DND-41 (cell line): ENCODE measurements at regions not wholly inside any gene's neighbourhood (a gene's known extent, or its start where the extent isn't known, plus 50 kb on each side); places are given as distances from the start of the nearest gene placed in this dataset.

ENCODE experiments used
- ATAC-seq: fragments of 200-7000 bp; cut with Tn5 transposase; 3 replicates; pipeline ENCODE4 v1.9.1; 2021; ENCODE audit warnings: low read depth; ENCODE audit not compliant: insufficient read depth
- DNase-seq: peaks from one replicate; pipeline ENCODE4 v3.0.0-alpha.2; 2020
- H2AFZ ChIP-seq: 2 replicates; pipeline ENCODE4 v1.6.0; 2012; ENCODE audit warnings: low read depth, low read length
- H3K27ac ChIP-seq: 2 replicates; pipeline ENCODE4 v1.5.1; 2012; ENCODE audit warnings: low read length, inconsistent platforms
- H3K27me3 ChIP-seq: fragments of 200-600 bp; sonication (generic); 2 replicates; pipeline ENCODE4 v1.6.0; 2012; ENCODE audit warnings: low read length, mild to moderate bottlenecking, inconsistent platforms; ENCODE audit not compliant: insufficient read depth, poor library complexity
- H3K36me3 ChIP-seq: 2 replicates; pipeline ENCODE4 v1.5.1; 2012; ENCODE audit warnings: low read length, inconsistent platforms; ENCODE audit not compliant: insufficient read depth
- H3K4me1 ChIP-seq: 2 replicates; pipeline ENCODE4 v1.5.1; 2012; ENCODE audit warnings: mild to moderate bottlenecking, low read length; ENCODE audit not compliant: insufficient read depth
- H3K4me2 ChIP-seq: 2 replicates; pipeline ENCODE4 v1.6.0; 2012; ENCODE audit warnings: mild to moderate bottlenecking, moderate library complexity, low read length, inconsistent platforms; ENCODE audit not compliant: insufficient read depth
- H3K4me3 ChIP-seq, 2 experiments: fragments of 200-600 bp in 1 of 2; shearing (Covaris generic) in 1 of 2; 2 replicates each; pipeline ENCODE4 v1.5.1; 2012 to 2016; ENCODE audit warnings: inconsistent platforms in 2 of 2, low read length in 2 of 2, mild to moderate bottlenecking in 2 of 2, low read depth in 1 of 2, moderate library complexity in 1 of 2
- H3K79me2 ChIP-seq: 2 replicates; pipeline ENCODE4 v1.6.0; 2012; ENCODE audit warnings: low read length, inconsistent platforms; ENCODE audit not compliant: insufficient read depth
- H3K9ac ChIP-seq: 2 replicates; pipeline ENCODE4 v1.6.0; 2012; ENCODE audit warnings: low read depth, mild to moderate bottlenecking, inconsistent platforms, low read length, moderate library complexity
- H3K9me3 ChIP-seq: 2 replicates; pipeline ENCODE4 v1.5.1; 2012; ENCODE audit warnings: low read length, moderate library complexity, mild to moderate bottlenecking, inconsistent platforms; ENCODE audit not compliant: insufficient read depth, severe bottlenecking
- H4K20me1 ChIP-seq: 2 replicates; pipeline ENCODE4 v1.6.0; 2012; ENCODE audit warnings: low read length; ENCODE audit not compliant: insufficient read depth
- EZH2 ChIP-seq: IDR thresholded peaks from 3 replicates; pipeline ENCODE4 v1.6.1; 2012; ENCODE audit warnings: borderline replicate concordance, low read depth, mild to moderate bottlenecking, moderate library complexity, low read length, inconsistent platforms; ENCODE audit not compliant: severe bottlenecking
- TF ChIP-seq, protein P1 (sequence below): IDR thresholded peaks from 2 replicates; pipeline ENCODE4 v1.5.1; 2012; ENCODE audit warnings: borderline replicate concordance, low read length, moderate library complexity, mild to moderate bottlenecking; ENCODE audit not compliant: poor library complexity, severe bottlenecking; ENCODE audit errors: extremely low read depth

DNA sequence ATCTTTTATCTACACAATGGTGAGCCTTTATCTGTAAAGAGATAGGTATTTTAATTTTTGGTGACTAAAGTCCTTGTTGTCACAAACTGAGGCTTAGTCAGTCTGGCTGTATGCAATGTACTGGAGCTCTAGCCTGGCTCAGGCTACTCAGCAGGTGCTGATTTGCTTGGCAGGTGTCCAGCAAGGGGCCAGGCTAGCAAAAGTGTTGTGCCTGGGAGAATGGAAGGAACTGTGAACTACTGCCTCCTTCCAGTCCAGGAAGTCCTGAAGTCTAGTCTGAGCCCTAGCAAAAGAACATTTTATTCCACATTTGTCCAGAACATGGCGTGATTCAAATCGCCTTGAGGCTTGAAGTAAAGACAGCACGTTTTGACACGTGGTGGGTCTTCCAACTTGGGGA, 260.5 kb downstream of the CCDC85A start:
- H3K79me2 ChIP-seq: no peaks in the 10 kb centered on the region
- ATAC-seq (no peak), DNase-seq (no peak)
- H3K9me3 ChIP-seq: no peaks in the 10 kb centered on the region
- no peak overlapping the region for H3K9ac ChIP-seq
- H3K27me3 ChIP-seq: no peaks in the 10 kb centered on the region
- no peaks in the 10 kb centered on the region for H4K20me1 ChIP-seq
- no peak overlapping the region for H3K4me3 ChIP-seq
- H2AFZ ChIP-seq: no peak overlapping the region
- H3K4me1 ChIP-seq: no peaks in the 10 kb centered on the region
- TF ChIP-seq, protein P1, sequence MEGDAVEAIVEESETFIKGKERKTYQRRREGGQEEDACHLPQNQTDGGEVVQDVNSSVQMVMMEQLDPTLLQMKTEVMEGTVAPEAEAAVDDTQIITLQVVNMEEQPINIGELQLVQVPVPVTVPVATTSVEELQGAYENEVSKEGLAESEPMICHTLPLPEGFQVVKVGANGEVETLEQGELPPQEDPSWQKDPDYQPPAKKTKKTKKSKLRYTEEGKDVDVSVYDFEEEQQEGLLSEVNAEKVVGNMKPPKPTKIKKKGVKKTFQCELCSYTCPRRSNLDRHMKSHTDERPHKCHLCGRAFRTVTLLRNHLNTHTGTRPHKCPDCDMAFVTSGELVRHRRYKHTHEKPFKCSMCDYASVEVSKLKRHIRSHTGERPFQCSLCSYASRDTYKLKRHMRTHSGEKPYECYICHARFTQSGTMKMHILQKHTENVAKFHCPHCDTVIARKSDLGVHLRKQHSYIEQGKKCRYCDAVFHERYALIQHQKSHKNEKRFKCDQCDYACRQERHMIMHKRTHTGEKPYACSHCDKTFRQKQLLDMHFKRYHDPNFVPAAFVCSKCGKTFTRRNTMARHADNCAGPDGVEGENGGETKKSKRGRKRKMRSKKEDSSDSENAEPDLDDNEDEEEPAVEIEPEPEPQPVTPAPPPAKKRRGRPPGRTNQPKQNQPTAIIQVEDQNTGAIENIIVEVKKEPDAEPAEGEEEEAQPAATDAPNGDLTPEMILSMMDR: no peak
- H3K36me3 ChIP-seq: no peaks in the 10 kb centered on the region
- H3K4me2 ChIP-seq: no peak overlapping the region
- H3K27ac ChIP-seq: no peak overlapping the region

DNA sequence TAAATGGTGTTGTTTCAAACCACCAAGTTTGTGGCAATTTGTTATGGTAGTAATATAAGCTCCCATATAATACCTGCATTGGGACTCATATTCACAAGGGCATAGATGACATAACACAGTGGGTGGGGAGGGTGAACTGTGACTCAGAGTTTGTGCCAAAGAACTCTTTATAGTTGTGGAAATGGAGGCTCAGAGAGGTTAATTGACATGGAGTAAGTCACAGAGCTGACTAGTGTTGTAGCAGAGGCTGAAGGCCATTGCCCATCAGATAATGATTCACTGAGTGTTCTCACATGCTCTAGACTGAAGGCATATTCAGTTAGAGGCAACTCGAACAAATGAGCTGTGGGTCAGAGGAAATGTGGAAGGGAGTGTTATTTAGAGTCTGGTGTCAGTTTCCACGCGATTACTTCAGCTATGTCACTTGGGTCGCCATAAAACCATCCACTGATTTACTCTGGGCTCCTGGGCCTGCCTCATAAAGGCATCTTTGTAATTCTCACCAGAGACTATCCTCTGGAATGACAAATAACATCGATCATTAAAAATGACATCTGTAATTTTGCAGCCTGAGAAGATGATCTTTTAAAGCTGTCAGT, 264.7 kb downstream of the CCDC85A start:
- Histone ChIP-seq H2AFZ (no peak overlapping the region), H3K4me3 (no peak overlapping the region), H3K27ac (no peak overlapping the region), H3K4me2 (no peak overlapping the region), H3K79me2 (no peaks in the 10 kb centered on the region), H3K4me1 (no peaks in the 10 kb centered on the region), H3K27me3 (no peaks in the 10 kb centered on the region), H3K36me3 (no peaks in the 10 kb centered on the region), H3K9ac (no peak overlapping the region), H3K9me3 (no peaks in the 10 kb centered on the region), H4K20me1 (no peaks in the 10 kb centered on the region)
- TF ChIP-seq, protein P1: no peak
- TF ChIP-seq EZH2: no peak
- ATAC-seq (no peak), DNase-seq (no peak)

DNA sequence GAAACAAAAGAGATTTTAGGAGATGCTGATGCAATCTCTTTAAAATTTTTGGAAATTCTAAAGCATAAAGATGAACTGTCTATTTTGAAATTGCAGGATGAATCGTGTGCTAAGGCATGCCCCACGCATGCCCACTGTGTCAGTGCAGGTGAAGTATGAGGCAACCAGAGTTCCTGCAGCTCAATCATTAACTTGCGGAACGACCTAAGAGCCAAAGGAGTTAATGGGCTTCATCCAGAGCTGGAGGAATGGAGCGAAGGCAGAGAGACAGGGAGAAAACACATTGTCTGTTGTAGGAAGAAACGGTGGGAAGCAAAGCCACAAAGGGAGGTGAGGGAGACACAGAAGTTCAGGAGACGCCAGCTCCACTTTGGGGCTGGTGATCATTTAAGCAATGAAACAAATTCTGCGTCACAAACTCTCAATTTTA, 265.2 kb downstream of the CCDC85A start:
- Histone ChIP-seq H3K4me2 (no peak overlapping the region), H2AFZ (no peak overlapping the region), H3K4me1 (no peaks in the 10 kb centered on the region), H3K9ac (no peak overlapping the region), H3K79me2 (no peaks in the 10 kb centered on the region), H3K4me3 (no peak overlapping the region), H3K27ac (no peak overlapping the region), H3K9me3 (no peaks in the 10 kb centered on the region), H3K36me3 (no peaks in the 10 kb centered on the region), H3K27me3 (no peaks in the 10 kb centered on the region), H4K20me1 (no peaks in the 10 kb centered on the region)
- no peak for ATAC-seq
- no peak for DNase-seq
- no peak for TF ChIP-seq EZH2
- TF ChIP-seq, protein P1: no peak

DNA sequence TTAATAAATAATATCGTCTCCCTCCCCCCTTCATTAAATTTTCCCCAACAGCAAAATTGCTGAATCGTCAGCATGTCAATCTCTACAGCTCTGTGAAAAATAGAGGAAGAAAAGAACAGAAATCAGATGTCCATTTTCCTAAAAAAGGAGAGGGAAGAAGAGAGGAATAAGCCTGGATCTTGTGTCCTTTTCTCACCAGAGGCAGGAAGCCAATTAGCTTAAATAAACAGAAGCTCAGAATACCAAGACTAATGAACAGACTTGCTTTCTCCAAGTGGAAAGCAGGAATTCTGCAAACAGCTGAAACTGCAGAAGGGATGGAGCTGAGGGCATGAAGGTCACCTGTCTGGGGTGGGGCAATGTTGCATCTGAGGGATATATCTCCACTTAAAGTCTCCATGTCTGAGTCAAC, 265.7 kb downstream of the CCDC85A start:
- Histone ChIP-seq H3K9me3 (no peaks in the 10 kb centered on the region), H3K4me1 (no peaks in the 10 kb centered on the region), H2AFZ (no peak overlapping the region), H3K27ac (no peak overlapping the region), H3K4me2 (no peak overlapping the region), H4K20me1 (no peaks in the 10 kb centered on the region), H3K79me2 (no peaks in the 10 kb centered on the region), H3K27me3 (no peaks in the 10 kb centered on the region), H3K9ac (no peak overlapping the region), H3K4me3 (no peak overlapping the region), H3K36me3 (no peaks in the 10 kb centered on the region)
- no peak for ATAC-seq
- DNase-seq: no peak
- TF ChIP-seq, protein P1: no peak
- no peak for TF ChIP-seq EZH2
